GM19397 (cell line): ENCODE measurements at regions not wholly inside any gene's neighbourhood (a gene's known extent, or its start where the extent isn't known, plus 50 kb on each side); places are given as distances from the start of the nearest gene placed in this dataset.
"Not testable (repeated sequence)": the region's sequence is repeated elsewhere in the genome, so short reads cannot be mapped to it uniquely, and the experiment has no call there.

Experiments
- ATAC-seq: cut with Tn5 transposase; IDR thresholded peaks from one replicate; pipeline ENCODE4 v1.9.1; 2021; ENCODE audit warnings: mild to moderate bottlenecking, moderate library complexity; ENCODE audit not compliant: unreplicated experiment

DNA sequence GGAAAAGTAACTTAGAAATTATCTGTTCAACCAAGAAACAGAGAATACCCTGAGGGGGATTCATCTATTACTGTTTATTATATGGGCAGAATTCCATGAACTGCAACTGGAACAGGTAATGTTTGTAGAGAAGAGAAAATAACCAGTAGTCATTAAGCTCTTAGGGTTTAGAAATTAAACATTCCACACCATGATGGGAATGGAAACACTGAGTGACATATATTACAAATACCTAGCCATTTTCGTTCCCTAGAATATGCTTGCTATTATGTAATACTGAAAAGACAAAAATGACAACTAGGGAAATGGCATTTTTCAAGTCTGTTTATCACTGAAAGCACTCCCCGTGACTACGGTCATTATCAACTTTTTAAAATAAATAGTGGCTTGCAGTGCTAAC is 1007.4 kb downstream of the GATA3 start:
- no peak for ATAC-seq

DNA sequence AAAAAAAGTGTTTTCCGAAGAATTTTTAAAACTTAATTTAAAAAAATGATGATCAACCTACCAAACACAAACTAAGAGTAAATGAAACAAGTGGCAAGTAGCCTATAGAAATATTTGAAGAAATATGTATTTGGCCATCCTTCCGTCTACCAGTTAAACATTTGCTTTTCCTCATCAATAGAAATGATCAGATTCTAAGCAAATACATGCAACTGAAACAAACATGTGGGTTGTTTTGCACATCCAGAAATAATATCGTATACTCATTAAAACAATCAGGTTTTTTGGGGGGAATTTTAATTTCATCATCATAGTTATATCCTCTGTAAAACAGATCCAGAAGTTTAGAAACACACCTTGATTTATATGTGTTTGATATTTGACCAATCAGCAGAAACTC is 1011.7 kb downstream of the GATA3 start:
- no peak for ATAC-seq

DNA sequence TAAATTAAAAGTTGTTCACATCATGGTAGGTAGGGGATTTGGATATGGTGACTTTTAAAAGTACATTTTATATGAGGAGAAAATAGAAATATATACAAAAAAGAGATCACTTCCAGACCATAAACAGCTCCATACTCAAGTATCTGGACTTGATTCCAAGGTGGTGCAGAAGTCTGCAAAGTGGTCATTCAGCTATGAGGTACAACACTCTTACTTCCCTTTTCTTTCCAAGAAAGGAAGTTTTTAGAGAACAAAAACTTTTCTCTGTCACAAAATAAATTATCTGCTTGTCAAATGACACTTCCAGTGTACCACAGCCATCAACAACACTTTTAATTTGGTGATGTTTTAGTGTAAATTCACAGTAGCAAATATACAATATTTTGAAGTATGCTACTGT is 1013.5 kb downstream of the GATA3 start:
- no peak for ATAC-seq

DNA sequence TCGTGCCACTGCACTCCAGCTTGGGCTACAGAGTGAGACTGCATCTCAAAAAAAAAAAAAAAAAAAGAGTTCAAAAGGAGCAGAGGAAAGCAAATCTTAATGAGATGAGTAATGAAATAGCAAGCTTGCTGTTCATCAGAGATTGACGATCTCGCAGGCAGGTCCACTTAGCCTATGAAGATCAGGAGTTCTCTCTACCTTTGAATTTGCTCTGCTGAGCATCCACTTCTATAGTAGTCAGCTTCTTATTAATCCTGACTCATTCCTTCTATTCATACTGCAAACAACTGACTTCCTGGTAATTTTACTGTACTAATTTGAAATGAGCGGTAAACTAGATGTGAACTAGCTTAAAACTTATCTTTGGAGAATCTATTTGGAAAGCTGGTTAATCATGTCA is 1014.6 kb downstream of the GATA3 start:
- no peak for ATAC-seq

DNA sequence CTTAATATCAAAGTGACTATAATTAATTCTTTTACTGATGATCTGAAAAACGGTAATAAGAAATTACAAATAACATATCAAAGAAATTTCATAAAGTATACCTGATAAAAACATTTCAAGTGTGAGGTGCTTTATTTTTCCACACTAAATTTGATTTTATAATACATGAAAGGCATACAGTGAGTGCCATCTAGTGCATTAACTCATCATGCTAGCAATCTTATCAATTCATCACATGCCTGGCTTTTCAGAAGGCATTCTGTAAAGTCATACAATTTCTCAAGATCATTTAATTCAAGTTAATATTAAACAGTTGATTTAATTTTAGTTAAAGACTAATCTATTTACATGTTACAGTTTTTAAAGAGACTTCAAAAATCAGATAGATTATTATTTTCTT is 1020.9 kb downstream of the GATA3 start:
- no peak for ATAC-seq

DNA sequence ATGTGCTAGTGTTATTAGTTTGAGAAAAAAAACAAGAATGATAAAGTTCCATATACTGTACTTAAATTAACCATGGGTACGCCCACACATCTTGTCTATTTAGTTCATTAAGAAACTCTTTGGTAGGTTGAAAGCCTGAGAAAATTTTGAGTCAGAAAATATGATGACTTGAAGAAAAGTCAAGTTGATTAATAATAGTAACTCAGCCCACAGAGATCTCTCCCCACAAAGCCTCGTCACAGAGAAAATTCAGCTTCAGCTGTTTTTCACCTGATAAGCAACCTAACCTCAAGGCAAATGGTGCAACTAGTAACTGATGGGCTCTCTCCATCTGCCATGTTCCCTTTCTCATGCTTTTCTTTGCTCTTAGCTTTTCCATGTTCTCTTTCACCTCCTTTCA is 1021.6 kb downstream of the GATA3 start:
- no peak for ATAC-seq

DNA sequence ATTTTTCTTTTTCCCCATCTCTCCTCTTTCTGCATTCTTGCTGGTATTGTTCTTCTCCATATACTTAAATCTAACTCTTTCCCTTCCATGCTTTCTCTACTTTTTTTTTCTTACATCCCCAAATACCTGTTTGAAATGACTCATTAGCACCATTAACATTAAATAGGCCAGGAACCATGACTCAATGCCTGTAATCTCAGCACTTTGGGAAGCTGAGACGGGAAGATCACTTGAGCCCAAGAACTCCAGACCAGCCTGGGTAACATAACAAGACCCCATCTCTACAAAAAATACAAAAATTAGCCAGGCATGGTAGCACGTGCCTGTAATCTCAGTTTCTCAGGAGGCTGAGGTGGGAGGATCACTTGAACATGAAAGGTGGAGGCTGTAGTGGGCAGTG is 1026.8 kb downstream of the GATA3 start:
- no peak for ATAC-seq

DNA sequence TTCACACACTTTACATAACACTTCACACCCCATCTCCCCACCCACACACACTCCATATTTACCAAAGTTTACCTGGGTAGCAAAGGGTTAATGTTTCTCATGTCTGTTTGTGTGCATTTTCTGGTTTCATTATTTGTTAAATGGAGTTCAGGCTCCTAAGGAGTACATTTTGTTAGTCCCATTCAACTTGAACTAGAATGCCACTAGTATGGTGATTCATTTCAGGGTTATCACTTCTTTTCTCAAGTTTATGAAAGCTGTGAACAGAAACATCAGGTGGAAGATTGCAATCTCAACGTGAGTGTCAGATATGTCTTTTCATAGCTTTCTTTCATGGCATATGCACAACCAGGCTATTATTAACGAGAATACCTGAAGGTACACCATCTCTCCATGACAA is 1027.5 kb downstream of the GATA3 start:
- no peak for ATAC-seq

DNA sequence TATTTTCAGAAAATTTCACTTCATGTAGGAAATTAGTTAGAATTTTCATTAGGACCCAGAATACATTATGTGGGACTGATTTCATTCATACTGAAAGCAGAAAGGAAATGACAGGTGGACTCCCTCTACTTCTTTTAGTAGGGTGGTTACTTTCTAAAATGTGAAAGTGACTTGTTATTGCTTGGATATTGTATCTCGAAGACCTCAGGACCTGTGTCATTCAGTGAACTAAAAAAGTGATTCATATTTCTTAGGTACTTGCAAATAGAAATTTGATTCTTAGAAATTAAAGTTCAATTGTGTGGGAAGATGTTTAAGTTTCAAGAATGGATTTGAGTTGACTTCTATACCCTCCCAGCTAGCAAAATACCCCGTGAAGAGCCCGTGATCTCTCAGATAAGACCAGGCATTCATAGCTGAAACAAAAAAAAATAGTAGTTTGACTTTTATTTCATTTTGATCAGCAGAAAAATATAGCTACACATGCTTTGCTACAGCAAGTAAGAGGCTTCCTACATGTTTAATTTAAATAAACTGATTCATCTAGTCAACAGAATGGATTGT is 1037.1 kb downstream of the GATA3 start:
- no peak for ATAC-seq

DNA sequence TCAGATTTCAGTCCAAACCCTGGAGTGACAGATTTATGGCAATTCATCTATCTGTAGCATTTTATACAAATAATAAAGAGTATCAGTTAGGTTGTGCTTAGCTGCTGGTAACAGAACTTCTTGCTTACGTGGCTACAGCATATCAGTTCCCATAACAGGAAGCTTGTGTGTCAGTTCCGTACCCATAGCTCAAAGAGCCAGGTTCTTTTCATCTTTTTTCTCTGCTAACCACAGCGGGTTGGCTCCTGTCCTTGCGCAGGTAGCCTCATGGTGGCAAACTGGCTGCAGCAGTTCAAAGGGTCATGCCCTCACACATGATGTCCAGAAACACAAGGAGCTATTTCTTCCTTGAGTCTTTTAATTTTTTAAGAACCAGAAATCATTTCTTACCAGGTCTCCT is 1041.8 kb downstream of the GATA3 start:
- no peak for ATAC-seq

DNA sequence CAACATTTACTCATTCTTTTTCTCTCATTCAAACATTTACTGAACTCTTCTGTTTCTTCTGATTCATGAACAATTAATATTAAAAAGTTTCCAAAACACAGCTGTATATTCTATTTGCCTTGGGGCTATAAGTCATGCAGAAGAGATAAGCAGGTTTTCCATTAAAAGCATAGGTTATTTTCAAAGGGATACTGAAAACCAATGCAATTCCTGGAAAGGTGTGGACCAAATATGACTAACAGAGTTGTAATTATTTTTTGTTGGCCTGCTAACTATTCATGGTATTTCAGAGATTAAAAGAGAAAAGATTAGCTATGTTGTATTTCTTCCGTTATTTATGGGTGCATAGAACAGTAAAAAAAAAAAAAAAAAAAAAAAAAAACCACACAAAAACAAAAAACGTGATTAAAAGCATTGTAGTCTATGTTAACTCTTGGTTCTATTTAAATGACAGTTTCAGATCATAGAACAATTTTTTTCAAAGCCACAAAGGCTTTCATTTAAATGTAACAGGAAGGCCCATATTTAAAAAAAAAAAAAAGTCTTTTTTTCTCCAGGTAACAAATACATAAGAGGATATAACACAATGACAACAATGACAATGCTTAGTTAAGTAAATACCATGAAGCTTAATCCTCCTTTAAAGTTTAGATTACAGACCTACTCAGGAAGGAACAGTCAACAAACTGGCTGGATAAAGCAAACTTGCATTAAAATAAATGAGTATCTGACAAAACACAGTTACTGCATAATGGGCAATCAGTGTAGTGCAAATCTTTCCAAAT is 1042.9 kb downstream of the GATA3 start:
- no peak for ATAC-seq

DNA sequence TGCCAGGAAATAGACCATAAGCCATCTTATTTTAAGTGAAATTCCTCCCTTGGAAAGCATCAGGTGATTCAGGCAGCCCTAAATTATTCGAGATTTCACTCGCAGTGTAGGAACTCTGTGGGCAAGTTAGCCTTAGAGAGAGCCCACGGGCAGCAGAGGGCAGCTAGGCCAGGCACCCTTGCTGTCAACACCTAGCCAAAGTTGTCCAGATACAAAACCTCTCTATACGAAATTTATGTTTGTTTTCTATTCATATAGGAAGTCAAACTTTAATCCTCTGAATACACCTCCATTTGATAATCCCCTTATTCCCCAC is 1043.5 kb downstream of the GATA3 start:
- no peak for ATAC-seq

DNA sequence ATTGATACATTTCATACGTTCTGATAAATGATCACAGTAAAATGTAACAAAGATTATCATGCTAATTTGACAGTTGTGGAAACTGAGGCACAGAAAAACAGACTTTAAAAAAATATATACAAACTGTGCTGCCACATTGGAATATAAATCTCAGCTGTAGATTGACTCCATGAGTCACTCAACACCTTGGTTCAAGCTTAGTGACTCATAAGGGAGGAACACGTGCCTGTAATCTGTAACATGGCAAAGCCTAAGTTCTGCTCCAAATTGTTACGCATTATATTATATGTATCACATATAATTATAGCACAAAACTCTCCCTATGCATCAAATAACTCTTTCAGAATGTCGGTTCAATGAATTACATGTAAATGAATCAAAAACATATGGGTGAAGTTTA is 1047.5 kb downstream of the GATA3 start:
- no peak for ATAC-seq

DNA sequence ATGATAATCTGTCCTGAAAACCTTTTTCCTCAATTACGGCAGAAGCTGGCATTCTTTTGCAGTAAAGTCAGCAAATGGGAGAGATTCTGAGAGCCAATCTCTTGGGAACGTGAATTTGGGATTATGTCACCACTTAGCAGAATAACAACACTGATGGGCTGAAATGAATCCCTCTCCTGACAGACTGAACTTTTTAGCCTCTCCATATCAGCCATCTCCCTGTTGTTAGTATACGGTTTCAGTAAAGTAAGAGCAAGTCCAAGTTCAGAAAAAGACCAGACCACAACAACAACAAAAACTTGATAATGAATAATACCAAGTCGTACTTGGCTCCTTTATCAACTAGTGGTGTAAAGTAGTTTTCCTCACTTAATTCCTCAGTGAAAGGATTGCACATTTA is 1048.8 kb downstream of the GATA3 start:
- no peak for ATAC-seq

DNA sequence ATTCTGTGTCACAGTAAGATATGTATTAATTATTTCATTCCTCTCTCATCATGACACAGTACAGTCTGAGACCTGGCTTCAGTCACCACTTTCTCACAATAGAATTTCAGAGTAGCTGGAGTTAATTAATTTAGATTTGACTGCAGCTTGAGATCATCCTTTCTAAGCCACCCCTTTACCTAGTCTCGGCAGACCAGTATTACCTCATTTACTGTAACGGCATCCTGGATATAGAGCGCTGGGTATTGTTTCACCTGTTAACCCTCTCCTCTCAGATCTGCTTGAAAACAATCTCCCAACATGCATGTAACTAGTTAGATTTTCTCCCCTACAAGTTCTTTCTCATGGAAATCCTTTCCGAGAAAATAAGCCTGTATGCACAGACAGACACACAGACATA is 1057.5 kb downstream of the GATA3 start:
- ATAC-seq: no peak

DNA sequence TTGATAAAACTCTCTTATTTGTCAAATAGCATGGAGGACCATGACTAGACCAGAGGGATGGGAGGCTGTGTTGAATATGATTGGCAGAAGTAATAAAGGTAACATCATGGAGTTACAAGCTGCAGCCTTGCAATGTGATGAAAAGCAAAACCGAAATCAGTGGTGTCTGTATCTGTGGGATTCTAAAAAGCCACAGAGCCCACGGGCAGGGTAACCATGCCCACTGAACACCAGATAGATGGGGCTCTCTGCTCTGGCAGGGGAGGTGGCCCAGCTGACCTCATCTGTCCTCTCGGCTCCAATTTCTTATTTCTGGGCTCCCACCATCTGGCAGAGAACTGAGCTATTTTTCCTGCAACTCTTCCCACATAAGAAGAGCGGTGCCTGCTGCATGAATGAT is 1072.2 kb downstream of the GATA3 start:
- no peak for ATAC-seq

DNA sequence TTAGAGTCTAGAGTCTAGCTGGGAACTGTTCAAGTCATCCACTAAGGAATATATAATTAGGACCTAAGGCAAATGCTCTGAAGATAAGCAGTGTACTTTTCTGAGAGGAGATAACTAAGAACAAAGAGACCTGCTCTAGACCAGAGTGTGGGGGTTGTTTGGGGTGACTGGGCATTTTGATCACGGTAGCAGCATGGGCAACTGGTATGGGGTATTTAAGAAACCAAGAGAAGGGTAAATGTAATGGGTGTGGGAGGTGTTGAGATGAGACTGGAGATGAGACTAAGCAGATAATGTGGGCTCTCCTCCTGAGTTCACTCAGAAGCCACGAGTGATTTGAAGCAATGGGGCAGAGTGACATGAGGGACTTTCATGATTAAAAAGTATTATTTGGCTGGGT is 1082.9 kb downstream of the GATA3 start:
- no peak for ATAC-seq

DNA sequence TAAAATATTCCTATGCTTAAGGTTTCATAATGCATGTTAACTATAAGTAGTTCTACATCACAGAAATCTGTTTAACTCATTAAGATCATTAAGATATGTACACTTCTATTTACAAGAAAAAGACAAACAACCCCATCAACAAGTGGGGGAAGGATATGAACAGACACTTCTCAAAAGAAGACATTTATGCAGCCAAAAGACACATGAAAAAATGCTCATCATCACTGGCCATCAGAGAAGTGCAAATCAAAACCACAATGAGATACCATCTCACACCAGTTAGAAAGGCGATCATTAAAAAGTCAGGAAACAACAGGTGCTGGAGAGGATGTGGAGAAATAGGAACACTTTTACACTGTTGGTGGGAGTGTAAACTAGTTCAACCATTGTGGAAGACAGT is 1084.3 kb downstream of the GATA3 start:
- ATAC-seq: not testable (repeated sequence)

DNA sequence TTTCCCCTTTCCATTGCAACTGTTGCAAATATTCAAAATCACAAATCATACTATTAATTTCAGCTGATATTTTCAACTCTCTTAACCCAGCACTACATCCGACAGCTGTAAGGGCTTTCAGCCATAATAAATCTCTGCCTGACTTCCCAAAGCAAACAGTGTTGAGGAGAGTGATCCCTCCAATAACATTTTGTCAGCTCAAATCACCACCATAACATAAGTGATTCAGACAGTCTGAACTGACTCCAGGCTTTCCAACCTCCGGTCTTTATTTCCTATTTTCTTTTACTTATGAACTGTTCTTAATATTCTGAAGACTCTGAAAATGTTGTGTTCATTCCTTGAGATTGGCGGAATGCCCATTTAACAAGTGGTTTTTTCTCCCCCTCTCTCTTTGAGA is 1085.9 kb downstream of the GATA3 start:
- no peak for ATAC-seq

DNA sequence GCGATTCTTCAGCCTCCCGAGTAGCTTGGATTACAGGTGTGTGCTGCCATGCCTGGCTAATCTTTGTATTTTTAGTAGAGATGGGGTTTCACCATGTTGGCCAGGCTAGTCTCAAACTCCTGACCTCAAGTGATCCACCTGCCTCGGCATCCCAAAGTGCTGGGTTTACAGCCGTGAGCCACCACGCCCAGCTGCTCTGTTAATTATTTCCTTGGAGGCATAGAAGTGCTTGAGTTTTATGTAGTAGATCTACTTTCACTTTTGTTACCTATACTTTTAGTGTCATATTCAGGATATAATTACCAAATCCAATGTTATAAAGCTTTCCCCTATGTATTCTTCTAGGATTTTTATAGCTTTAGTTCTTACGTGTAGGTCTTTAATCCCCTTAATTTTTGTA is 1093.0 kb downstream of the GATA3 start:
- no peak for ATAC-seq

DNA sequence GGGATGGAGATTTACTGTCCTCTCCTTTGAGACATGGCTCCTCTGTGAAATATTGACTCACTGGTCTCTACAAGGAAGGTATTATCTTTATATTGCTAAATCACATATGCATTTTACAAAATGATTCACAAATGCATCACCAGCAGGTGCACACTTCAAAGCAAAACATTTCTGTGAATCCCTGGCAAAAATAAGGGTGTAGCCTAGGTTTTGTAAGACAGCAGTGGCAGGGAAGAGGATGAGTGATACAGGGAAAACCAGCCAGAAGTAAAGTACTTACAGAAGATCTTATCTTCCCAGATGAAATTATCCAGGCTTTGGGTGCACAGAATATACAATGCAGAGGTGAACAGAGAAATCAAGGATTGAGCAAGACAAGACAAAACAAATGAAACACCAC is 1094.6 kb downstream of the GATA3 start:
- no peak for ATAC-seq

DNA sequence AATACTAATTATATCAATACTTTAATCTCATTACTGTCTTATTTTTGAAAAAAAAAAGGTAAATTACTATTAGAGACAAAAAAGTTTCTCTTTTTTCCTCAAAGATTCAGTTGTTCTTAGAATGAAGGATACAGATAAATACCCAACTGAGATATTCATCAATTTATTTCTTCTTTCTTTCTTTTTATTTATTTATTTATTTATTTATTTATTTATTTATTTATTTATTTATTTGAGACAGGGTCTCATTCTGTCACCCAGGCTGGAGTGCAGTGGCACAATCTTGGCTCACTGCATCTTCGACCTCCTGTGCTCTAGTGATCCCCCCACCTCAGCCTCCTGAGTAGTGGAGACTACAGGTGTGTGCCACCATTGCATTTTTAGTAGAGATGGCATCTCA is 1098.6 kb downstream of the GATA3 start:
- ATAC-seq: not testable (repeated sequence)

DNA sequence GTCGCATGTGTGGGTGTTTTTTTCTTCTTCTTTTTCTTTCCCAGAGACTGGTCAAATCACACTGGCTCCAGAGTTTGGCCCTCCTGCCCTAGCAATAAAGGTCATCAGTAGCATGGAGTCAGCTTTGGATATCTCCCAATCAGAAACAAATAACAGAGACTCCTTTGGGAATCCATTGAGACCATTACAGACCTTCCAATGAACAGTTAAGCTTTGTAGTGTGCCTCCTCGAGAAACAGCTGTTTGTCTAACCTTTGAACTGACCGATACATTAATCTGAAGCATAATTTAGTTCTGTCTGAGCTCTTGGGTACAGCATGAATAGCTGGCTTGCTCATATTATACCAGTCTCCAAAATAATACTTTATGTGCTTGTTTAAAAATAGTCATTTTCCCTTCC is 1103.2 kb downstream of the GATA3 start:
- no peak for ATAC-seq
